ENCODE measurements at regions not wholly inside any gene's neighbourhood (a gene's known extent, or its start where the extent isn't known, plus 50 kb on each side); places are given as distances from the start of the nearest gene placed in this dataset.

GRCh38 chr13:74221752-74222151 lies 87.5 kb upstream of the KLF12 start:
- no peak overlapping the region for H3K27ac Mint-ChIP-seq
- no peaks in the 10 kb centered on the region for H3K36me3 ChIP-seq (replicated peaks in 1 of 2; ENCODE audit: control insufficient read depth in 1 of 2, insufficient read depth in 2 of 2, low read length in 2 of 2)
- no peaks in the 10 kb centered on the region for H4K20me1 ChIP-seq (ENCODE audit: insufficient read depth, low read length)
- H3K9me3 Mint-ChIP-seq = peaks cover 0 to 6% (median 3%) of the 10 kb centered on the region in 7 donors
- no peaks in the 10 kb centered on the region for H3K79me2 ChIP-seq (ENCODE audit: insufficient read depth, low read length)
- peaks cover 0 to 4% of the 10 kb centered on the region in 2 donors for H3K9me3 ChIP-seq (replicated peaks in 1 of 2; ENCODE audit: control insufficient read depth in 1 of 2, insufficient read depth in 1 of 2, low read length in 2 of 2)
- H3K9ac ChIP-seq (ENCODE audit: insufficient read depth, low read length, poor library complexity, severe bottlenecking) = no peak overlapping the region
- H3K4me1 Mint-ChIP-seq = no peaks in the 10 kb centered on the region
- H3K27ac ChIP-seq (ENCODE audit: low read depth in 1 of 2, low read length in 2 of 2) = no peak overlapping the region
- H2AFZ ChIP-seq (ENCODE audit: insufficient read depth, low read depth, low read length, poor library complexity, severe bottlenecking) = no peak overlapping the region
- TF ChIP-seq, protein P1, sequence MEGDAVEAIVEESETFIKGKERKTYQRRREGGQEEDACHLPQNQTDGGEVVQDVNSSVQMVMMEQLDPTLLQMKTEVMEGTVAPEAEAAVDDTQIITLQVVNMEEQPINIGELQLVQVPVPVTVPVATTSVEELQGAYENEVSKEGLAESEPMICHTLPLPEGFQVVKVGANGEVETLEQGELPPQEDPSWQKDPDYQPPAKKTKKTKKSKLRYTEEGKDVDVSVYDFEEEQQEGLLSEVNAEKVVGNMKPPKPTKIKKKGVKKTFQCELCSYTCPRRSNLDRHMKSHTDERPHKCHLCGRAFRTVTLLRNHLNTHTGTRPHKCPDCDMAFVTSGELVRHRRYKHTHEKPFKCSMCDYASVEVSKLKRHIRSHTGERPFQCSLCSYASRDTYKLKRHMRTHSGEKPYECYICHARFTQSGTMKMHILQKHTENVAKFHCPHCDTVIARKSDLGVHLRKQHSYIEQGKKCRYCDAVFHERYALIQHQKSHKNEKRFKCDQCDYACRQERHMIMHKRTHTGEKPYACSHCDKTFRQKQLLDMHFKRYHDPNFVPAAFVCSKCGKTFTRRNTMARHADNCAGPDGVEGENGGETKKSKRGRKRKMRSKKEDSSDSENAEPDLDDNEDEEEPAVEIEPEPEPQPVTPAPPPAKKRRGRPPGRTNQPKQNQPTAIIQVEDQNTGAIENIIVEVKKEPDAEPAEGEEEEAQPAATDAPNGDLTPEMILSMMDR (IDR thresholded peaks at IDR 0.05) = no peak
- H3K36me3 Mint-ChIP-seq = no peaks in the 10 kb centered on the region
- no peak overlapping the region for H3K4me3 Mint-ChIP-seq
- H3K4me3 ChIP-seq (replicated peaks in 1 of 3; ENCODE audit: low read depth in 2 of 3, low read length in 3 of 3) = no peak overlapping the region
- H3K27me3 ChIP-seq (ENCODE audit: control insufficient read depth in 2 of 2, insufficient read depth in 2 of 2, low read length in 2 of 2) = no peaks in the 10 kb centered on the region
- H3K4me2 ChIP-seq (replicated peaks; ENCODE audit: extremely low read depth, low read length, poor library complexity, severe bottlenecking) = no peak overlapping the region
- intact Hi-C loops (cut with micrococcal nuclease) = no loop called here
- H3K4me1 ChIP-seq (ENCODE audit: control insufficient read depth in 1 of 2, insufficient read depth in 2 of 2, low read length in 2 of 2) = no peaks in the 10 kb centered on the region
- no peaks in the 10 kb centered on the region for H3K27me3 Mint-ChIP-seq (ENCODE audit: low read depth in 3 of 3)
- no peak for DNase-seq
- no CpG with 5 or more reads among the region's 2 CpGs for WGBS (ENCODE audit: insufficient coverage)

DNA sequence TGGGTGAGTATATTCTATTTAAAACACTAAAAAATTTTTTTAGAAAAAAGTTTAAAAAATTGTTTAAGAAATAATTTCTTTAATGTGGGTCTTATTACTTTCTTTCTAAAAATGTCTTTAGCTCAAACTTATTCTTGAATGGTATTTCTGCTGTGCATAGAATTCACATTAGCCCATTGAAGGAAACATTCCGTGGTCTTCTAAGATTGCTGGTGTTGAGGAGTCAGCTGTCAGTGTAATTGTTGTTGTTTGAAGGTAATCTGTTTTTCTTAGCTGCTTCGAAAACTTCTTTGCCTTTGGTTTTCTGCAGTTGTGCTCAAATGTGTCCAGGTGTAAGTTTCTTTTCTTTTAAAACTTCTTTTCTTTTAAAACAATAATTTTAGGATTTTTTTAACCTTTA lies 85.4 kb upstream of the KLF12 start:
- no peaks in the 10 kb centered on the region for H3K4me1 ChIP-seq (ENCODE audit: control insufficient read depth in 1 of 2, insufficient read depth in 2 of 2, low read length in 2 of 2)
- H3K4me3 ChIP-seq (replicated peaks in 1 of 3; ENCODE audit: low read depth in 2 of 3, low read length in 3 of 3) = no peak overlapping the region
- no peaks in the 10 kb centered on the region for H4K20me1 ChIP-seq (ENCODE audit: insufficient read depth, low read length)
- Mint-ChIP-seq H3K4me1 (no peaks in the 10 kb centered on the region), H3K36me3 (no peaks in the 10 kb centered on the region), H3K27ac (no peak overlapping the region), H3K9me3 (peaks cover 0 to 6% (median 3%) of the 10 kb centered on the region in 7 donors), H3K27me3 (ENCODE audit: low read depth in 3 of 3) (peaks cover 0 to 1% (median 0%) of the 10 kb centered on the region in 3 donors), H3K4me3 (no peak overlapping the region)
- H3K36me3 ChIP-seq (replicated peaks in 1 of 2; ENCODE audit: control insufficient read depth in 1 of 2, insufficient read depth in 2 of 2, low read length in 2 of 2) = no peaks in the 10 kb centered on the region
- WGBS (ENCODE audit: insufficient coverage) = 67% methylated on average over 1 of the region's 2 CpGs
- H3K27ac ChIP-seq (ENCODE audit: low read depth in 1 of 2, low read length in 2 of 2) = no peak overlapping the region
- H3K9me3 ChIP-seq (replicated peaks in 1 of 2; ENCODE audit: control insufficient read depth in 1 of 2, insufficient read depth in 1 of 2, low read length in 2 of 2) = peaks cover 0 to 4% of the 10 kb centered on the region in 2 donors
- H3K9ac ChIP-seq (ENCODE audit: insufficient read depth, low read length, poor library complexity, severe bottlenecking) = no peak overlapping the region
- TF ChIP-seq, protein P1 (IDR thresholded peaks at IDR 0.05) = no peak
- H2AFZ ChIP-seq (ENCODE audit: insufficient read depth, low read depth, low read length, poor library complexity, severe bottlenecking) = no peak overlapping the region
- no peak for DNase-seq
- intact Hi-C loops (cut with micrococcal nuclease) = no loop called here
- no peaks in the 10 kb centered on the region for H3K79me2 ChIP-seq (ENCODE audit: insufficient read depth, low read length)
- no peaks in the 10 kb centered on the region for H3K27me3 ChIP-seq (ENCODE audit: control insufficient read depth in 2 of 2, insufficient read depth in 2 of 2, low read length in 2 of 2)
- no peak overlapping the region for H3K4me2 ChIP-seq (replicated peaks; ENCODE audit: extremely low read depth, low read length, poor library complexity, severe bottlenecking)

Data from CD14-positive monocyte (primary cell).